ENCODE measurements at regions not wholly inside any gene's neighbourhood (a gene's known extent, or its start where the extent isn't known, plus 50 kb on each side); places are given as distances from the start of the nearest gene placed in this dataset.

GRCh38 chr6:126926926-126927325 lies 191.5 kb upstream of the RSPO3 start:
- H3K9me3 Mint-ChIP-seq (ENCODE audit: unreplicated experiment), result no peaks in the 10 kb centered on the region
- H3K4me3 Mint-ChIP-seq (ENCODE audit: unreplicated experiment), result no peak overlapping the region
- no peaks in the 10 kb centered on the region for H3K36me3 Mint-ChIP-seq (ENCODE audit: unreplicated experiment)
- TF ChIP-seq CTCF (IDR thresholded peaks at IDR 0.05), result no peak
- no peak for DNase-seq (ENCODE audit: extremely low spot score, unreplicated experiment)
- H3K27ac Mint-ChIP-seq (ENCODE audit: unreplicated experiment), result no peak overlapping the region
- H3K4me1 Mint-ChIP-seq (ENCODE audit: unreplicated experiment), result no peaks in the 10 kb centered on the region
- H3K27me3 Mint-ChIP-seq (ENCODE audit: unreplicated experiment), result peaks cover 1% of the 10 kb centered on the region

DNA sequence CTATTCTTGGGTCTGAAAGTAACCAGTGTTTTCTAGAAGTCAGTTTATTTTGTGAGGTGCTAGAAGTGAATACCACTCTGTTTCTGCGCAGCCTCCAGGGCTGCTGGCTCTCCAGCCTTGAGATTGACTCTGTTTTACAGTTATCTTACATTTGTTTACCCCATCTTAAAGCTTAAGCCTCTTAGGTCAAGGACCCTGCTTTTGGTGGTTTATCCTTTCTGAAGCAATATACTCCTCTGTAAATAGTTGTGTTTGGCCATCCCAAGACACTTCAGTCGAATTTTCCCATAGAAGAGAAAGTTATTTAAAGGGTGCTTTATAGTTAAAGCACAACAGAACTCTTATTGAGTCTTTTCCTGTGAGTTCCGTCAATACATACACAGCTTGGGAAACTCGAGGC lies 190.6 kb upstream of the RSPO3 start:
- DNase-seq (ENCODE audit: extremely low spot score, unreplicated experiment), result no peak
- Mint-ChIP-seq H3K36me3 (ENCODE audit: unreplicated experiment) (no peaks in the 10 kb centered on the region), H3K4me1 (ENCODE audit: unreplicated experiment) (no peaks in the 10 kb centered on the region), H3K27ac (ENCODE audit: unreplicated experiment) (no peak overlapping the region), H3K4me3 (ENCODE audit: unreplicated experiment) (no peak overlapping the region), H3K27me3 (ENCODE audit: unreplicated experiment) (peaks cover 6% of the 10 kb centered on the region), H3K9me3 (ENCODE audit: unreplicated experiment) (no peaks in the 10 kb centered on the region)
- no peak for TF ChIP-seq CTCF (IDR thresholded peaks at IDR 0.05)

DNA sequence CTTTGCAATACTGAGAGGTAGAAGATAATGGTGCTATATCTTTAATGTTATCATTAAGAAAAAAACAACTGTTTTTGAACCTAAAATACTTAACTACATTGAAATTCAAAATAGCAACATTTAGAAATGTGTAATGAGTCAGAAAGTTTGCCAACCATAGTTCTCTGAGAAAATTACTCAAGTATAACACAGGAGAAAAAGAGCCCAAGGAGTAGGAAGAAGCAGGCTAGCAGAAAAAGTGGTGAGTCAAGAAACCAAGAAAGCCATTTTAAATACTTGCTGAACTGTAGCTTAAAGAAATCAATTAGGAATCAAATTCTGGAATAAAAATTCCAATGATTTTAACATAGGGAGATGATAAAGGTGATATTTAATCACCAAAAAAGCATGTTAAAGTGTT lies 181.0 kb upstream of the RSPO3 start:
- Mint-ChIP-seq H3K27me3 (ENCODE audit: unreplicated experiment) (peaks cover 16% of the 10 kb centered on the region), H3K4me1 (ENCODE audit: unreplicated experiment) (no peaks in the 10 kb centered on the region), H3K9me3 (ENCODE audit: unreplicated experiment) (no peaks in the 10 kb centered on the region), H3K27ac (ENCODE audit: unreplicated experiment) (no peak overlapping the region), H3K4me3 (ENCODE audit: unreplicated experiment) (no peak overlapping the region), H3K36me3 (ENCODE audit: unreplicated experiment) (no peaks in the 10 kb centered on the region)
- no peak for DNase-seq (ENCODE audit: extremely low spot score, unreplicated experiment)
- TF ChIP-seq CTCF (IDR thresholded peaks at IDR 0.05), result no peak

DNA sequence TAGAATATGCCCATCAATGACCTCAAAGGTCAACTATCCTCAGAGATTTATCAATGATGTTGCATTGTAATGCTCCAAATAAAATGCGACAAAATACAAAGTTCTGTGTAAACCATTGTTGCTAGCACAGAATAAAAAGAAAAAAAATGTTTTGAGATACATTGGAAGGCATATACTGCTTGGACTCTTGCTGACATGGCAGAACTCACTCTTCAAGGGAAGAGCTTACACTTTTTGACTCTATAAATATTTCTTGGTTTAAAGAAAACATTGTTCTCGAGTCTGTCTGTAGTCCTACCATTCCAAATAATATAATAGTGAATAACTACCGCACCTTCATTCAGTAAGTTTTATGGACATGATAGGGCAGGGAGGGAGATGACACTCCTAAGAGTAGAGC lies 178.7 kb upstream of the RSPO3 start:
- Mint-ChIP-seq H3K36me3 (ENCODE audit: unreplicated experiment) (no peaks in the 10 kb centered on the region), H3K4me3 (ENCODE audit: unreplicated experiment) (no peak overlapping the region), H3K4me1 (ENCODE audit: unreplicated experiment) (no peaks in the 10 kb centered on the region), H3K9me3 (ENCODE audit: unreplicated experiment) (no peaks in the 10 kb centered on the region), H3K27ac (ENCODE audit: unreplicated experiment) (no peak overlapping the region), H3K27me3 (ENCODE audit: unreplicated experiment) (peaks cover 15% of the 10 kb centered on the region)
- TF ChIP-seq CTCF (IDR thresholded peaks at IDR 0.05), result no peak
- no peak for DNase-seq (ENCODE audit: extremely low spot score, unreplicated experiment)

DNA sequence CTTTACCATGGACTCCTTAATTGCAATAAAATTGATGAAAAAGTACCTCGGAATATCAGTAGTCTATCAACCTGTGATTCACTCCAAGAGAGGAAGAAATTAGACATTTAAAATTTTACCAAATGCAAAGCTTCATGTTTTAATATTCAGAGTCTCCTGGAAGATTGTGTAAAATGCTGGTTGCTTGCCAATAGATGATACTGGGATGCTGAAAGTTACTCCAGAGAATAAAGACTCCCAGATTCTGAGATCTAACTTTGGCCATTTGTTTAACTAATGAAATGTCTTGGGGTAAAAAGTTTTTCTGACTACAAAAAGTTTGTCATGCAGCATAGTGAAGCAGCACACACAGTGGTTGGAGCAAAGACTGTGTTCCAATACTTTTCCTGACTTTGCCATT lies 176.7 kb upstream of the RSPO3 start:
- Mint-ChIP-seq H3K4me3 (ENCODE audit: unreplicated experiment) (no peak overlapping the region), H3K4me1 (ENCODE audit: unreplicated experiment) (no peaks in the 10 kb centered on the region), H3K27me3 (ENCODE audit: unreplicated experiment) (peaks cover 11% of the 10 kb centered on the region), H3K36me3 (ENCODE audit: unreplicated experiment) (no peaks in the 10 kb centered on the region), H3K27ac (ENCODE audit: unreplicated experiment) (no peak overlapping the region), H3K9me3 (ENCODE audit: unreplicated experiment) (no peaks in the 10 kb centered on the region)
- DNase-seq (ENCODE audit: extremely low spot score, unreplicated experiment), result no peak
- TF ChIP-seq CTCF (IDR thresholded peaks at IDR 0.05), result no peak

All from osteocyte (in vitro differentiated cells).